Upper lobe of right lung (tissue), 1 donor: ENCODE measurements at regions not wholly inside any gene's neighbourhood (a gene's known extent, or its start where the extent isn't known, plus 50 kb on each side); places are given as distances from the start of the nearest gene placed in this dataset.

ENCODE experiments used
- ATAC-seq: fragments of 200-7000 bp; cut with Tn5 transposase; one replicate; pipeline ENCODE4 v1.9.1; 2020; ENCODE audit warnings: mild to moderate bottlenecking, moderate library complexity
- DNase-seq: peaks from one replicate; pipeline ENCODE4 v3.0.0-alpha.2; 2020
- H3K27ac ChIP-seq: fragments of 200-600 bp; one replicate; pipeline ENCODE4 v1.8.0; 2022
- H3K27me3 ChIP-seq: fragments of 200-600 bp; one replicate; pipeline ENCODE4 v1.8.0; 2022; ENCODE audit warnings: mild to moderate bottlenecking
- H3K36me3 ChIP-seq: fragments of 200-600 bp; one replicate; pipeline ENCODE4 v1.8.0; 2022
- H3K4me1 ChIP-seq: fragments of 200-600 bp; one replicate; pipeline ENCODE4 v1.8.0; 2022
- H3K4me3 ChIP-seq: fragments of 200-600 bp; one replicate; pipeline ENCODE4 v1.8.0; 2022; ENCODE audit warnings: mild to moderate bottlenecking
- H3K9me3 ChIP-seq: fragments of 200-600 bp; one replicate; pipeline ENCODE4 v1.8.0; 2022
- intact Hi-C: fragments of 100-400 bp; cut with DNase I; formaldehyde crosslinking; loops from one replicate; pipeline ENCODE4 v1.11.0; 2022
- TF ChIP-seq, protein P1 (sequence below): fragments of 200-600 bp; IDR thresholded peaks from one replicate; pipeline ENCODE4 v1.8.0; 2022; ENCODE audit warnings: antibody characterized with exemption
- donor health status: DM: no; HTN: yes; CAD: no; lungs with severe emphysema.

DNA sequence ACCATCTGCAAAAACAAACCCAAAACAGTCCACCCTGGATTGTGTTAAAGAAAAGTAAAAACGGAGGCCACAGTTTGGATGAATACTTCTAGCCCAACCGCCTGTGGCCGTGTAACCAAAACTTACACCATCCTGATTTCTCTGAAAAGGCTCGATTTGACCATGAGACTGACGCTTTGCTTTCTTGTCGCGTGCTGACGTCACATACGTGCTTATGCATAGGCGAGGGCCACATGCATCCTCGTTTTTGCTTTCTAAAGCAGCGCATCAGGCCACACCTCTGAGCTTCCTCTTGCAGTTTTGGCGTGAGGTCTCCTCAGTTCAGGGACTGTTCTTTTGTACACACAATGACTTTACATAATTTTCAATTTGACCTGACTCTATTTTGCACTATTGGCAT, 526.6 kb downstream of the GLRX3 start:
- Histone ChIP-seq H3K36me3 (no peaks in the 10 kb centered on the region), H3K27me3 (no peaks in the 10 kb centered on the region), H3K4me1 (no peaks in the 10 kb centered on the region), H3K9me3 (no peaks in the 10 kb centered on the region), H3K27ac (no peak overlapping the region), H3K4me3 (no peak overlapping the region)
- no peak for DNase-seq
- TF ChIP-seq, protein P1, sequence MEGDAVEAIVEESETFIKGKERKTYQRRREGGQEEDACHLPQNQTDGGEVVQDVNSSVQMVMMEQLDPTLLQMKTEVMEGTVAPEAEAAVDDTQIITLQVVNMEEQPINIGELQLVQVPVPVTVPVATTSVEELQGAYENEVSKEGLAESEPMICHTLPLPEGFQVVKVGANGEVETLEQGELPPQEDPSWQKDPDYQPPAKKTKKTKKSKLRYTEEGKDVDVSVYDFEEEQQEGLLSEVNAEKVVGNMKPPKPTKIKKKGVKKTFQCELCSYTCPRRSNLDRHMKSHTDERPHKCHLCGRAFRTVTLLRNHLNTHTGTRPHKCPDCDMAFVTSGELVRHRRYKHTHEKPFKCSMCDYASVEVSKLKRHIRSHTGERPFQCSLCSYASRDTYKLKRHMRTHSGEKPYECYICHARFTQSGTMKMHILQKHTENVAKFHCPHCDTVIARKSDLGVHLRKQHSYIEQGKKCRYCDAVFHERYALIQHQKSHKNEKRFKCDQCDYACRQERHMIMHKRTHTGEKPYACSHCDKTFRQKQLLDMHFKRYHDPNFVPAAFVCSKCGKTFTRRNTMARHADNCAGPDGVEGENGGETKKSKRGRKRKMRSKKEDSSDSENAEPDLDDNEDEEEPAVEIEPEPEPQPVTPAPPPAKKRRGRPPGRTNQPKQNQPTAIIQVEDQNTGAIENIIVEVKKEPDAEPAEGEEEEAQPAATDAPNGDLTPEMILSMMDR: no peak
- no peak for ATAC-seq
- intact Hi-C loops: no loop called here

DNA sequence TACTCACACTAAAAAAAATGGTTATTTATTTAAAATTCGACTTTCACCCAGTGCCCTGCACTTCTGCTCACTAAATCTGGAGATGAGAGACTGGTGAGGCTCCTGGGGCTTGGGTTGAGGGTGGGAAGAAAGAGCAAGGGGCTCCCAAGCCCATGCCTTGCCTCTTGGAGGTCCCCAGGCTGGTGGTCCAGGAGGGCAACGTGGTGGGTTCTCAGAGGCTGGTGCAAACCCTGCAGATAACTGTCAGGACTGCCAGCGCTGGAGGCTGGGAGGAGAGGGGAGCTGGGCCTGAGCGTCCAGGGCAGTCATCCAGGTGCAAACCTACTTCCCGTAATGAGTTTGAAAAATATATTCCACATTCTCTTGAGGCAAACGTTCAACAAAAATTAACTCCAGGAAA, 528.3 kb downstream of the GLRX3 start:
- intact Hi-C loops: no loop called here
- DNase-seq: no peak
- no peak for ATAC-seq

DNA sequence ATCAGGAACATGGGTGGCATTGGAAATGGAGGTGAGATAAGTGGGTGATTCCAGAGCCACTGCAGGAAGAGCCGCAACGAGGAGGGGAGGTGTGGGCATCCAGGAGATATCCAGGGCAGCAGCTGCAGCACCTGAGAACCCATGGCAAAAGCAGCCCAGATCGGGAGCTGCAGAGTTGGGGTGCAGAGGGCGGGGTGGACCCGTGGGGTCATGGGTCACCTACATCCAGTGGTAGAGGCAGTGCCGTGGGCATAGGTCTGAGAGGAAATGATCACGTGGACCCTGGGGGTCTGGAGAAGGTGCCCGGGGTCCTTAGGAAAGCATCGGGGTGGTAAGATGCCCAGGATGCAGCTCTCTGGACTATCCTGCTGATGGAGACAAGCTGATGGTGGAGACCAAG, 530.0 kb downstream of the GLRX3 start:
- TF ChIP-seq, protein P1: no peak
- Histone ChIP-seq H3K27me3 (no peaks in the 10 kb centered on the region), H3K4me3 (no peak overlapping the region), H3K36me3 (no peaks in the 10 kb centered on the region), H3K27ac (no peak overlapping the region), H3K9me3 (no peaks in the 10 kb centered on the region), H3K4me1 (no peaks in the 10 kb centered on the region)
- DNase-seq: no peak
- ATAC-seq: no peak
- intact Hi-C loops: no loop called here

More for the DNA sequence above, 528.3 kb downstream of the GLRX3 start:
- Histone ChIP-seq H3K4me3 (no peak overlapping the region), H3K9me3 (no peaks in the 10 kb centered on the region), H3K4me1 (no peaks in the 10 kb centered on the region), H3K36me3 (no peaks in the 10 kb centered on the region), H3K27ac (no peak overlapping the region), H3K27me3 (no peaks in the 10 kb centered on the region)
- TF ChIP-seq, protein P1: no peak

DNA sequence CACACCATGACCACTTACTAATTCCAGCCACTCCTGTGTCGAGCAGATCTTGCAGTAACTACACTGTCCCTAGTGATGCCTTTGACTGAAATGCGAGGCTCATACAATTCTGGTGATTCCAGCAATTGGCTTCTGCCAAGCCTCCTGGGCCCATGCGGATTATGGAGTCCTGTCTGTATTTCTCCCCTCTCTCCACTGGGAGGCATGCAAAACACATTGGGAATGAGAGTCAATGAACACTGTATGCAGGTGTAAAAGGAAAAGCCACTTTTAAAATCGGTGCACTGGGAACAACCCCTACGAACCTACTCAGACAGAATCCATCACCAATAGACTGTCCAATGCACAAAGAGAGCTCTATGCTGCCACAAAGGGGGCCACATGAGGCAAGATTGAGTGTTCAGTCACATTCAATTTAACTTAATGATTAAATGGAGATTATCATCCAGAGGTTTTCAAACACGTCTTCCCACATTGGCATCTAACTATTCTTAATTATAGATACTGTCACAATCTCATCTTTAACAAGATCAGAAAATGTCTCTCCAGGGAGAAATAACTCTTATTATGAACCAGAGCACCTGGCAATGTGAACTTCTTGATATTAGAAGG, 550.6 kb downstream of the GLRX3 start:
- H3K27me3 ChIP-seq: no peaks in the 10 kb centered on the region
- no peak overlapping the region for H3K4me3 ChIP-seq
- H3K27ac ChIP-seq: no peak overlapping the region
- DNase-seq: no peak
- intact Hi-C loops: no loop called here
- H3K9me3 ChIP-seq: no peaks in the 10 kb centered on the region
- no peaks in the 10 kb centered on the region for H3K4me1 ChIP-seq
- TF ChIP-seq, protein P1: peak; percentile 21
- peak; percentile 45 for ATAC-seq
- no peaks in the 10 kb centered on the region for H3K36me3 ChIP-seq

DNA sequence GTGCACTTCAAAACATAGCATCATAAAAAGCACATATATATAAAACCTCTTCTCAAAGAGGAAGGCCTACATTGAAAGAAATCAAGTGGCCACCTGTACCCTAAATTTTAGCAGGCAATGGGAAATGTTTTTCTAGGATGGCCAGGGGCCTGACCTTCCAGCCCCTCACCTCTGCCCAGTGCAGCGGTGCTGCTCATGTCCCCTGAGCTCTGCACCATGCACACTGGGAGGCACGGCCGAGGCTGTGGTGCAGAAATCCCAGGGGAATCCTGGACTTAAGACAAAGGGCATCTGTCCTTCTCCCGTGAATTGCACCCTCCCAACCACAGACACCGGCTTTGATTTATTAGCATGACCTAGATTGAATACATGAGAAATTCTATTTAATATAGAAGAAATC, 551.4 kb downstream of the GLRX3 start:
- no peaks in the 10 kb centered on the region for H3K27me3 ChIP-seq
- TF ChIP-seq, protein P1: no peak
- H3K4me3 ChIP-seq: no peak overlapping the region
- no peaks in the 10 kb centered on the region for H3K4me1 ChIP-seq
- H3K36me3 ChIP-seq: no peaks in the 10 kb centered on the region
- no peak for DNase-seq
- ATAC-seq: no peak
- H3K9me3 ChIP-seq: no peaks in the 10 kb centered on the region
- intact Hi-C loops: no loop called here
- no peak overlapping the region for H3K27ac ChIP-seq
